ENCODE measurements at regions not wholly inside any gene's neighbourhood (a gene's known extent, or its start where the extent isn't known, plus 50 kb on each side); places are given as distances from the start of the nearest gene placed in this dataset.

GRCh38 chr4:58225460-58225859 is 1115.3 kb upstream of the IGFBP7 start:
- no peaks in the 10 kb centered on the region for H3K4me1 ChIP-seq
- DNase-seq (ENCODE audit: low spot score in 2 of 2) = no peak

DNA sequence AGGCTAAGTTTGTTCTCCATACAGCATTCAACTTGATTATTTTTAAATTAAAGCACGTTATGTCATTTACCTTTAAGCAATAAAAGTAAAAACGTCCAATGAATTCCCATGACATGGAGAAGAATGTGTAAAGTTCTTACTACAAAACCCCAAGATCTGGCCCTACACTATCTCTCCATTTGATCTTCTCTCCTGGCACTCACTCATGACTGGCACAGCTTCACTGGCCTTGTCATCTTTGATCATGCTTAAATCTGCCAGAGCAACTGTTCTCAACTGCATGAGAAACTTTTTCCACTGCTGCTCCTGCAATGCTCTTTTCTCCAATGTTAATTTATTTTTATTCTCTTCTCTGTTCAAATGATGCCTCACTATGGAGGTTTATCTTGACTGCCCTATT is 1109.0 kb upstream of the IGFBP7 start:
- TF ChIP-seq, protein P1, sequence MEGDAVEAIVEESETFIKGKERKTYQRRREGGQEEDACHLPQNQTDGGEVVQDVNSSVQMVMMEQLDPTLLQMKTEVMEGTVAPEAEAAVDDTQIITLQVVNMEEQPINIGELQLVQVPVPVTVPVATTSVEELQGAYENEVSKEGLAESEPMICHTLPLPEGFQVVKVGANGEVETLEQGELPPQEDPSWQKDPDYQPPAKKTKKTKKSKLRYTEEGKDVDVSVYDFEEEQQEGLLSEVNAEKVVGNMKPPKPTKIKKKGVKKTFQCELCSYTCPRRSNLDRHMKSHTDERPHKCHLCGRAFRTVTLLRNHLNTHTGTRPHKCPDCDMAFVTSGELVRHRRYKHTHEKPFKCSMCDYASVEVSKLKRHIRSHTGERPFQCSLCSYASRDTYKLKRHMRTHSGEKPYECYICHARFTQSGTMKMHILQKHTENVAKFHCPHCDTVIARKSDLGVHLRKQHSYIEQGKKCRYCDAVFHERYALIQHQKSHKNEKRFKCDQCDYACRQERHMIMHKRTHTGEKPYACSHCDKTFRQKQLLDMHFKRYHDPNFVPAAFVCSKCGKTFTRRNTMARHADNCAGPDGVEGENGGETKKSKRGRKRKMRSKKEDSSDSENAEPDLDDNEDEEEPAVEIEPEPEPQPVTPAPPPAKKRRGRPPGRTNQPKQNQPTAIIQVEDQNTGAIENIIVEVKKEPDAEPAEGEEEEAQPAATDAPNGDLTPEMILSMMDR (IDR thresholded peaks at IDR 0.05) = no peak
- no peak for TF ChIP-seq EP300 (IDR thresholded peaks at IDR 0.05)
- no peak for TF ChIP-seq POLR2A (IDR thresholded peaks at IDR 0.05)
- no peak for TF ChIP-seq POLR2AphosphoS5 (IDR thresholded peaks at IDR 0.05)
- Histone ChIP-seq H3K4me3 (no peak overlapping the region), H3K4me1 (no peaks in the 10 kb centered on the region), H3K9me3 (no peaks in the 10 kb centered on the region), H3K27ac (no peak overlapping the region), H3K27me3 (no peaks in the 10 kb centered on the region), H3K36me3 (no peaks in the 10 kb centered on the region)
- WGBS = 38% methylated on average over 2 of the region's 2 CpGs
- no peak for DNase-seq (ENCODE audit: low spot score in 2 of 2)

More at GRCh38 chr4:58225460-58225859, 1115.3 kb upstream of the IGFBP7 start:
- H3K4me3 ChIP-seq = no peak overlapping the region
- no peaks in the 10 kb centered on the region for H3K9me3 ChIP-seq
- TF ChIP-seq EP300 (IDR thresholded peaks at IDR 0.05) (no peak), POLR2AphosphoS5 (IDR thresholded peaks at IDR 0.05) (no peak), POLR2A (IDR thresholded peaks at IDR 0.05) (no peak)
- TF ChIP-seq, protein P1 (IDR thresholded peaks at IDR 0.05) = no peak
- no peaks in the 10 kb centered on the region for H3K27me3 ChIP-seq
- no peak overlapping the region for H3K27ac ChIP-seq
- no peaks in the 10 kb centered on the region for H3K36me3 ChIP-seq
- WGBS = 88% methylated on average over 1 of the region's 1 CpG

GRCh38 chr4:58216461-58216860 is 1106.3 kb upstream of the IGFBP7 start:
- H3K4me3 ChIP-seq = no peak overlapping the region
- WGBS = 55% methylated on average over 1 of the region's 1 CpG
- DNase-seq (ENCODE audit: low spot score in 2 of 2) = no peak
- no peaks in the 10 kb centered on the region for H3K9me3 ChIP-seq
- no peaks in the 10 kb centered on the region for H3K4me1 ChIP-seq
- H3K36me3 ChIP-seq = no peaks in the 10 kb centered on the region
- H3K27ac ChIP-seq = no peak overlapping the region
- no peaks in the 10 kb centered on the region for H3K27me3 ChIP-seq
- TF ChIP-seq POLR2AphosphoS5 (IDR thresholded peaks at IDR 0.05) = no peak
- TF ChIP-seq, protein P1 (IDR thresholded peaks at IDR 0.05) = no peak
- TF ChIP-seq EP300 (IDR thresholded peaks at IDR 0.05) = no peak
- no peak for TF ChIP-seq POLR2A (IDR thresholded peaks at IDR 0.05)

DNA sequence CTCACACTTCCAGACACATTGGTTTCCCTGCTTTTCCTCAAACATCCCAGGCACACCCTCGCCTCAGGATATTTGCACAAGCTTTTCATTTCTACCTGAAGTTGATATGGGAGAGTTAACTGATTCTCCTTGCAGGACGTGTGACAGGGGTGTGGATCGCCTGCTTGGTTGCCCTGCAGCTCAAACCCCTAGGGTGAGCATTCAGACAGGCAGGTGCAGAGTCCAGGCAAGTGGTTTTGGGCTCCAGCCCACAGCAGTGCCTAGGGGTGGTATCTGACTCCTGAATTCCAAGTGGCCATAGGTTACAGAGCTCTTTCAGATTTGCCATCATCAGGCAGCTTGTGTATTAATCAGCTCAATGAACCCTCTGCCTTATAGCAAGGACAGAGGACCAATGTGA is 1104.2 kb upstream of the IGFBP7 start:
- H3K4me1 ChIP-seq = no peaks in the 10 kb centered on the region
- H3K4me3 ChIP-seq = no peak overlapping the region
- 47% methylated on average over 3 of the region's 3 CpGs for WGBS
- H3K36me3 ChIP-seq = no peaks in the 10 kb centered on the region
- no peaks in the 10 kb centered on the region for H3K9me3 ChIP-seq
- no peaks in the 10 kb centered on the region for H3K27me3 ChIP-seq
- H3K27ac ChIP-seq = no peak overlapping the region
- DNase-seq (ENCODE audit: low spot score in 2 of 2) = no peak
- TF ChIP-seq, protein P1 (IDR thresholded peaks at IDR 0.05) = no peak
- TF ChIP-seq POLR2A (IDR thresholded peaks at IDR 0.05) (no peak), EP300 (IDR thresholded peaks at IDR 0.05) (no peak), POLR2AphosphoS5 (IDR thresholded peaks at IDR 0.05) (no peak)

DNA sequence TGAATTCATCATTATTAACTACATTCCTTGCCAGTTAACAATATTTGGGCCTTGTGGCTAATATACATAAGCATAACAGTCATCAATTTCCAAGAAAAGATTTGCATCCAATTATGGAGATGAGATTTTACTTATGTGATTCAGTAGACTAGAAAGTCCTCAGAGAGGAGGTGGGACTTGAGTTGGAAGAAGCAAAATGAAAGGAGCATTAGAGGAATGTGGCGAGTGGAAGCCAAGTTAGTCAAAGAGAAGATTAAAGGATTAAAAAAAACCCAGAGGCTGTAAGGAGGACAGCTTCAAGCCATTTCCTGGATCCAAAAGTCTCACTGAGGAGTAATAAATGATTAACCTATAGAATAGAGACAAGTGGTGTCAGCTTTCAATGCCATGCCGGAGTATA is 1099.4 kb upstream of the IGFBP7 start:
- no peak overlapping the region for H3K4me3 ChIP-seq
- H3K4me1 ChIP-seq = no peaks in the 10 kb centered on the region
- no peak overlapping the region for H3K27ac ChIP-seq
- no peaks in the 10 kb centered on the region for H3K9me3 ChIP-seq
- no peaks in the 10 kb centered on the region for H3K36me3 ChIP-seq
- H3K27me3 ChIP-seq = no peaks in the 10 kb centered on the region
- no peak for DNase-seq (ENCODE audit: low spot score in 2 of 2)
- 50% methylated on average over 2 of the region's 2 CpGs for WGBS
- TF ChIP-seq EP300 (IDR thresholded peaks at IDR 0.05) = no peak
- TF ChIP-seq, protein P1 (IDR thresholded peaks at IDR 0.05) = no peak
- no peak for TF ChIP-seq POLR2AphosphoS5 (IDR thresholded peaks at IDR 0.05)
- no peak for TF ChIP-seq POLR2A (IDR thresholded peaks at IDR 0.05)

Measured in suprapubic skin (tissue), 4 donors.